Vagina (tissue), 2 donors: ENCODE measurements at regions not wholly inside any gene's neighbourhood (a gene's known extent, or its start where the extent isn't known, plus 50 kb on each side); places are given as distances from the start of the nearest gene placed in this dataset.

ENCODE experiments used
- DNase-seq, 2 donors: peaks; one replicate each; pipeline ENCODE4 v3.0.0-alpha.2; 2017; ENCODE audit errors: extremely low spot score in 2 of 2
- H3K27ac ChIP-seq: fragments of 200-600 bp; sonication (generic); one replicate; pipeline ENCODE4 v1.5.1; 2019
- H3K27me3 ChIP-seq: fragments of 200-600 bp; sonication (generic); one replicate; pipeline ENCODE4 v1.5.1; 2019
- H3K36me3 ChIP-seq, 2 donors: fragments of 200-600 bp; sonication (generic); one replicate each; pipeline ENCODE4 v1.5.1; 2017 to 2019
- H3K4me1 ChIP-seq: fragments of 200-600 bp; sonication (generic); one replicate; pipeline ENCODE4 v1.5.1; 2019
- H3K4me3 ChIP-seq, 2 donors: fragments of 200-600 bp; sonication (generic); 1 replicate in 1 of 2; 2 replicates in 1 of 2; pipeline ENCODE4 v1.5.1; 2016 to 2019
- H3K9me3 ChIP-seq: fragments of 200-600 bp; sonication (generic); one replicate; pipeline ENCODE4 v1.5.1; 2019
- POLR2A ChIP-seq, 2 donors: fragments of 450-650 bp; IDR thresholded peaks; one replicate each; pipeline ENCODE4 v1.6.1; 2017; ENCODE audit warnings: antibody characterized with exemption in 2 of 2, mild to moderate bottlenecking in 2 of 2, moderate library complexity in 2 of 2
- POLR2AphosphoS5 ChIP-seq, 2 donors: sonication (generic); formaldehyde crosslinking; IDR thresholded peaks; one replicate each; pipeline ENCODE4 v1.9.0; 2017; ENCODE audit warnings: antibody characterized with exemption in 2 of 2, mild to moderate bottlenecking in 2 of 2, low read depth in 1 of 2; ENCODE audit not compliant: insufficient read depth in 1 of 2
- intact Hi-C: fragments of 100-400 bp; cut with DNase I; formaldehyde crosslinking; loops from one replicate; pipeline ENCODE4 v1.15.1; 2023
- TF ChIP-seq, protein P1 (sequence below), 3 experiments: fragments of 450-650 bp in 2 of 3; fragments of 200-600 bp in 1 of 3; sonication (generic) in 1 of 3; IDR thresholded peaks; one replicate each; pipeline ENCODE4 v1.5.1; 2017 to 2019; ENCODE audit warnings: antibody characterized with exemption in 3 of 3, mild to moderate bottlenecking in 2 of 3, moderate library complexity in 2 of 3

DNA sequence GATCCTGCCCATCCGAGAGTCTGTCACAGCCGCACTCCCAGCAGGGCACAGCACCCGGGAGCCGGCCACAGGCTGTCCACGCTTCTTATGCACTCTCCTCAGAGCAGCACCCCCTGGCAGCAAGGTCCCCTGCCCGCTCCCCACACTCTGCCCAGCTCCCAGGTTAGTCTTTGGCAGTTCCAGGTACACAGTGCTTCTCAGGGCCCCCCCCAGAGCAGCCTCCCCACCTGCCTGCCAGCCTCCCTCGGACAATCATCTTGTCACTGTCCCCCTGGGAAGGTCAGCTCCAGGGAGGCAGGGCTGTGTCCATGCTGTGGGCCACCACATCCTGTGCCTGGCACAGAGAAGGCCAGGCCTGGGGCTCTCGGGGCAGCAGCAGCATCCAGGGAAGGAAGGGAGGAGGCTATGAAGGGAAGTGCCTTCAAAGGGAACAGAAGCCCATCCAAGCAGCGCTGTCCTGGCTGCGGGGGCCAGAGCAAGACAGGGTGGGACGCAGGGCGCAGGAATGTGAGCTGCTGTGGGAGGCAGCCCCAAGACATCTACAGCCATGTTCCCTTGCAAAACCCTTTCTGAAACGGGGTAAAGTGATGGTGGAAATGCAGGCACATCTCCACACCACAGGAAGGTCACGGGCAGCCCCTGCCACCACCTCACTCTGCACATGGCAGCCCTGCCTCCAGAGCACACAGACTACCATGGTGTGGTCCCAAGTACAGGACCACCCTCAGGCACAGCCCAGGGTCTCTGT lies 68.6 kb upstream of the ADAMTS2 start:
- H3K36me3 ChIP-seq, result no peaks in the 10 kb centered on the region
- TF ChIP-seq POLR2AphosphoS5 (IDR thresholded peaks at IDR 0.05; ENCODE audit: insufficient read depth in 1 of 2, low read depth in 1 of 2) (no peak), POLR2A (IDR thresholded peaks at IDR 0.05) (no peak)
- TF ChIP-seq, protein P1, sequence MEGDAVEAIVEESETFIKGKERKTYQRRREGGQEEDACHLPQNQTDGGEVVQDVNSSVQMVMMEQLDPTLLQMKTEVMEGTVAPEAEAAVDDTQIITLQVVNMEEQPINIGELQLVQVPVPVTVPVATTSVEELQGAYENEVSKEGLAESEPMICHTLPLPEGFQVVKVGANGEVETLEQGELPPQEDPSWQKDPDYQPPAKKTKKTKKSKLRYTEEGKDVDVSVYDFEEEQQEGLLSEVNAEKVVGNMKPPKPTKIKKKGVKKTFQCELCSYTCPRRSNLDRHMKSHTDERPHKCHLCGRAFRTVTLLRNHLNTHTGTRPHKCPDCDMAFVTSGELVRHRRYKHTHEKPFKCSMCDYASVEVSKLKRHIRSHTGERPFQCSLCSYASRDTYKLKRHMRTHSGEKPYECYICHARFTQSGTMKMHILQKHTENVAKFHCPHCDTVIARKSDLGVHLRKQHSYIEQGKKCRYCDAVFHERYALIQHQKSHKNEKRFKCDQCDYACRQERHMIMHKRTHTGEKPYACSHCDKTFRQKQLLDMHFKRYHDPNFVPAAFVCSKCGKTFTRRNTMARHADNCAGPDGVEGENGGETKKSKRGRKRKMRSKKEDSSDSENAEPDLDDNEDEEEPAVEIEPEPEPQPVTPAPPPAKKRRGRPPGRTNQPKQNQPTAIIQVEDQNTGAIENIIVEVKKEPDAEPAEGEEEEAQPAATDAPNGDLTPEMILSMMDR (IDR thresholded peaks at IDR 0.05), result no peak
- peak in 1 of 2 donors; percentile 52 for DNase-seq
- H3K27ac ChIP-seq, result no peak overlapping the region
- no peaks in the 10 kb centered on the region for H3K4me1 ChIP-seq
- H3K4me3 ChIP-seq, result no peak overlapping the region
- no peaks in the 10 kb centered on the region for H3K9me3 ChIP-seq
- no peaks in the 10 kb centered on the region for H3K27me3 ChIP-seq
- intact Hi-C loops, result no loop called here

DNA sequence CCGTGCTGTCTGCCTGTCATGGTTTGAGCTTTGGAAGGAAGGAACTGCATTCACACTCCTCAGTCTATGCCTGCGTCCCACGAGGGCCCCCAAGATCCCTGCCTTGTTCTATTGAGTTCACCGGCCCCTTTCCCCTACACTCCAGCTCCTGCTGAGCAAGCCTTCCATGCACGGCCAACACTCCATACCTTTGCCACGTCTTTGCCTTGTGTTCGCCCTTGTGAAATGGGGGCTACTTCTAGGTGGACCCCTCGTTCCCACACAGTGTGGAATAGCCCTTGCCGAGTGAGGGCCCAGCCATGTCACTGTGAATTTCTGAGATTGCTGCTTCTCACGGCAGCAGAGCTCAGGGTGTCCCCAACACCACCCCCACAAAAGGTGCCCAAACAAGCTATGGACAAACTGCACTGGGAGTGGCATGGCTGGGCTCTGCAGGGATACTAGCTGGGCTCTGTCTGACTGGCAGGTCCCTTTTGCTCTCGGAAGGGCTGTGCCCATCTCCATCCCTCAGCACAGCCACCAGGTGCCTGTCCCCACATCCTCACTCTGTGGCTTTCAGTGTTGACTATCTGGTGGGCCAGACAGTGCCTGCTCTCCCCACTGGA lies 67.9 kb upstream of the ADAMTS2 start:
- intact Hi-C loops, result no loop called here
- TF ChIP-seq POLR2A (IDR thresholded peaks at IDR 0.05), result no peak
- TF ChIP-seq, protein P1 (IDR thresholded peaks at IDR 0.05), result no peak
- no peak for TF ChIP-seq POLR2AphosphoS5 (IDR thresholded peaks at IDR 0.05; ENCODE audit: insufficient read depth in 1 of 2, low read depth in 1 of 2)

DNA sequence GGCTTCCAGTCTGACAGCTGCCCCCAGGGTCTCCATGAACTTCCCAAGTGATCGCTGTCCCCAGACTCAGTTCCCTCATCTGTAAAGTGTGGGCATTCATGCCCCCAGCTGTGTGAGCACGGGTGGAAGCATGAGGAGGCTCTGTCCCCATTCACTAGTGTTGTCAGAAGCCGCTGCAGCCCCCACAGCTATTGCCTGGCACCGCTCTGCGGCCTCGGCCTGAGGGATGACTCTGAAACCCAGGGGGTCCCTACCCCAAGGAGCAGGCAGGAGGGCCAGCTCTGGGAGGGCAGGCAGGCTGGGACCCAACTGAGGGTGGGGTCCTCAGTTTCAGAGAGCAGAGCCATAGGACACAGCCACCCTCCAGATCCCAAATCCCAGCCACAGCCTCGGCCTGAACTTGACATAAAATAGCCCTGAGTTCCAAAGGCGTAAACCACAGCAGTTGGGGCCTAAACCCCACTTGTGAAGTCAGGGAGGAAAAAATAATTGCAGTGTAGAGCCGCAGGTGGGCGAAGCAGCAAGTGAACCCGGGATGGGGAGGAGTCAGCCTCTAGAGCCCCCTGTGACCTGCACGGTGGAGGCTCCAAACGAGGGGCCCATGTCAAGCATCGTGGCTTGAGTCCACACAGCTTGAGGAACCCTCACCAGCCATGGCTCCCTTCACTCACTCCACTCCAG lies 66.0 kb upstream of the ADAMTS2 start:
- no peaks in the 10 kb centered on the region for H3K27me3 ChIP-seq
- no peaks in the 10 kb centered on the region for H3K36me3 ChIP-seq
- intact Hi-C loops, result no loop called here
- peak; percentile 32 to 94 for DNase-seq
- H3K9me3 ChIP-seq, result no peaks in the 10 kb centered on the region
- peaks cover 14% of the 10 kb centered on the region for H3K4me1 ChIP-seq
- TF ChIP-seq, protein P1 (IDR thresholded peaks at IDR 0.05), result no peak
- no peak for TF ChIP-seq POLR2AphosphoS5 (IDR thresholded peaks at IDR 0.05; ENCODE audit: insufficient read depth in 1 of 2, low read depth in 1 of 2)
- TF ChIP-seq POLR2A (IDR thresholded peaks at IDR 0.05), result no peak
- H3K4me3 ChIP-seq, result no peak overlapping the region
- H3K27ac ChIP-seq, result no peak overlapping the region

More for the DNA sequence above, 67.9 kb upstream of the ADAMTS2 start:
- Histone ChIP-seq H3K36me3 (no peaks in the 10 kb centered on the region), H3K4me3 (no peak overlapping the region), H3K27me3 (no peaks in the 10 kb centered on the region), H3K27ac (no peak overlapping the region), H3K4me1 (no peaks in the 10 kb centered on the region), H3K9me3 (no peaks in the 10 kb centered on the region)
- DNase-seq, result peak in 1 of 2 donors; percentile 47

DNA sequence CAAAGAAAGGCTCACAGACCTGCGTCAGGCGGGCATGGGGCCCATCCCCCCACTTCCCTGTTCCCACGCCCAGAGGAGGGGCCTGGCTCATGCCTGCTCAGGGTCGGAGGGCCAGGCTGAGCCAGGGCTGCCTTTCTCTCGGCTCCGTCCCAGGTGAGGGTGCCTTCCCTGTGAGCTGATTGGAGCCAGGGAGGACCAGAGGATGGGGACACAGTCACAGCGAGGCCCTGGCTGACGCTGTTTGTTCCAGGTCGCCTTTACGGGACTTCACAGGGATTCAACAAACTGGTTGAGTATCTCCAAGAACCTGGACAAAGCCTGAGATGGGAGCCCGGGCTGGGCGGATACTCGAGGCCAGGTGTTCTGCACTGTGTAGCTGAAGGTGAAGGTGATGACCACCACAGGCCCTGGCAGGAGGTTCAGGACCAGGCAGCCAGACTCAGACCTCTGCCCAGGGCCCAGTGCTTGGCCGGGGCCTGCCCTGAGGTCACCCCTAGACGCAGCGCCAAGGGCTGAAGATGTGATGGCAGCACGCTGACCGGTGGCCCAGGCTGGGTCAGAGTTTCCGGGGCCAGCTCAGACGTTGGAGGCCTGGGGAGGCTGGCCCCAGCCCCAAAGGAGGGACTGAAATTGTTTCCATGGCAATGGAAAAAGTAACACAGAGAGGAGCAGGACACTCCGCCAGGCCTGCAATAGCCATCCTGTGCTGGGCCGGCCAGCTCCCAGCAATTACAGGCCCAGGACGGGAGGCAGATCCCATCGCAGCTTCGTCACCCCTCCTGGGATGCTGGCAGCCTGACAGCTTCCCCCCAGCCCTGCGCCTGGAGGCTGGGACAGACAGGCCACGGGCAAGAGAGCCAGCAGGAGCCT lies 65.3 kb upstream of the ADAMTS2 start:
- TF ChIP-seq POLR2A (IDR thresholded peaks at IDR 0.05), result no peak
- TF ChIP-seq, protein P1 (IDR thresholded peaks at IDR 0.05), result no peak
- no peak for TF ChIP-seq POLR2AphosphoS5 (IDR thresholded peaks at IDR 0.05; ENCODE audit: insufficient read depth in 1 of 2, low read depth in 1 of 2)
- H3K4me3 ChIP-seq, result no peak overlapping the region
- H3K27me3 ChIP-seq, result no peaks in the 10 kb centered on the region
- peaks cover 21% of the 10 kb centered on the region for H3K4me1 ChIP-seq
- intact Hi-C loops, result no loop called here
- H3K9me3 ChIP-seq, result no peaks in the 10 kb centered on the region
- no peak overlapping the region for H3K27ac ChIP-seq
- peak; percentile 75 to 93 for DNase-seq
- no peaks in the 10 kb centered on the region for H3K36me3 ChIP-seq
